GM12878 (cell line): ENCODE measurements at regions not wholly inside any gene's neighbourhood (a gene's known extent, or its start where the extent isn't known, plus 50 kb on each side); places are given as distances from the start of the nearest gene placed in this dataset.
"Not testable (repeated sequence)": the region's sequence is repeated elsewhere in the genome, so short reads cannot be mapped to it uniquely, and the experiment has no call there.

Source experiments
- ATAC-seq: fragments of 200-7000 bp; cut with Tn5 transposase; 3 replicates; pipeline ENCODE4 v1.9.1; 2020; ENCODE audit warnings: mild to moderate bottlenecking, moderate library complexity
- BruUV-seq: library from RNA; stranded (reverse); fragments of 400-500 nt; replicated peaks from 2 replicates; lab custom pipeline; 2021; lab: Mats Ljungman, UMichigan
- CTCF ChIA-PET: fragments of 300-600 bp; sonication (Branson Sonifier 250); formaldehyde crosslinking; extraction: SDS; loops from one replicate; lab custom pipeline; 2021; ENCODE audit warnings: inconsistent platforms; lab: Yijun Ruan, JAX
- POLR2A ChIA-PET: fragments of 350-600 bp; formaldehyde crosslinking; extraction: SDS; loops from one replicate; lab custom pipeline; 2021; ENCODE audit warnings: inconsistent platforms; lab: Charles Lee
- RAD21 ChIA-PET: fragments of 300-600 bp; sonication (Branson Sonifier 250); formaldehyde crosslinking; loops from one replicate; lab custom pipeline; 2023; ENCODE audit warnings: antibody characterized with exemption; ENCODE audit not compliant: unreplicated experiment; lab: Charles Lee
- SMC1A ChIA-PET: fragments of 300-600 bp; sonication (Branson Sonifier 250); formaldehyde crosslinking; loops from one replicate; lab custom pipeline; 2023; ENCODE audit not compliant: unreplicated experiment, uncharacterized antibody; lab: Charles Lee
- DNase-seq: peaks from one replicate; pipeline ENCODE4 v3.0.0-alpha.2; 2011; ENCODE audit warnings: low read depth, low spot score
- FAIRE-seq: peaks from 3 replicates; lab custom pipeline; 2011; peaks lifted over from hg19 to GRCh38; lab: Jason Lieb, UNC
- H2AFZ ChIP-seq: 2 replicates; pipeline ENCODE4 v1.6.0; 2011; ENCODE audit warnings: low read depth, low read length, control low read depth; ENCODE audit not compliant: control insufficient read depth
- H3K27ac ChIP-seq: 2 replicates; pipeline ENCODE4 v1.5.1; 2011; ENCODE audit warnings: control low read depth; ENCODE audit not compliant: control insufficient read depth, insufficient read depth
- H3K27me3 ChIP-seq, 2 experiments: replicated peaks in 1 of 2; 2 replicates each; pipeline versions ENCODE4 v1.6.0 to v1.6.1; 2011; ENCODE audit warnings: low read length in 1 of 2; ENCODE audit not compliant: control insufficient read depth in 2 of 2, insufficient read depth in 2 of 2
- H3K36me3 ChIP-seq, 2 experiments: 2 replicates each; pipeline ENCODE4 v1.5.1; 2011; ENCODE audit warnings: low read length in 1 of 2; ENCODE audit not compliant: control insufficient read depth in 2 of 2, insufficient read depth in 2 of 2
- H3K4me1 ChIP-seq: 2 replicates; pipeline ENCODE4 v1.6.1; 2011; ENCODE audit warnings: mild to moderate bottlenecking, low read length, moderate library complexity, mixed read lengths; ENCODE audit not compliant: control insufficient read depth, insufficient read depth
- H3K4me2 ChIP-seq: 2 replicates; pipeline ENCODE4 v1.6.0; 2011; ENCODE audit warnings: control low read depth; ENCODE audit not compliant: control insufficient read depth, insufficient read depth
- H3K4me3 ChIP-seq: fragments of 200-600 bp; sonication (generic); 2 replicates; pipeline ENCODE4 v1.5.1; 2016
- H3K79me2 ChIP-seq: 2 replicates; pipeline ENCODE4 v1.6.0; 2011; ENCODE audit warnings: low read length; ENCODE audit not compliant: control insufficient read depth, insufficient read depth
- H3K9ac ChIP-seq: 2 replicates; pipeline ENCODE4 v1.8.0; 2011; ENCODE audit warnings: low read length, control low read depth, mixed read lengths; ENCODE audit not compliant: control insufficient read depth, insufficient read depth
- H3K9me3 ChIP-seq: replicated peaks from 3 replicates; pipeline ENCODE4 v1.5.1; 2011; ENCODE audit warnings: mild to moderate bottlenecking, low read length; ENCODE audit not compliant: control insufficient read depth, insufficient read depth
- H4K20me1 ChIP-seq: 2 replicates; pipeline ENCODE4 v1.6.0; 2011; ENCODE audit not compliant: control insufficient read depth, insufficient read depth
- BCL11A ChIP-seq: IDR thresholded peaks from 2 replicates; pipeline ENCODE4 v1.6.1; 2011; ENCODE audit warnings: low read depth, low read length
- BMI1 ChIP-seq: fragments of 450-650 bp; IDR thresholded peaks from 2 replicates; pipeline ENCODE4 v1.6.1; 2016; ENCODE audit warnings: mild to moderate bottlenecking, moderate library complexity, borderline replicate concordance
- GATAD2B ChIP-seq: fragments of 450-650 bp; conservative IDR thresholded peaks from 2 replicates; pipeline ENCODE4 v1.6.1; 2017; ENCODE audit warnings: low read depth, mild to moderate bottlenecking, moderate library complexity
- JUND ChIP-seq: IDR thresholded peaks from 2 replicates; pipeline ENCODE4 v1.6.1; 2012; ENCODE audit warnings: low read depth, mild to moderate bottlenecking, low read length, improper control_type of control experiment, moderate library complexity
- MLLT1 ChIP-seq: fragments of 450-650 bp; IDR thresholded peaks from 2 replicates; pipeline ENCODE4 v1.6.1; 2016; ENCODE audit warnings: mild to moderate bottlenecking
- MYC ChIP-seq: IDR thresholded peaks from 2 replicates; pipeline ENCODE4 v1.6.1; 2011; ENCODE audit warnings: mild to moderate bottlenecking, low read length, moderate library complexity, inconsistent platforms; ENCODE audit not compliant: insufficient read depth, insufficient replicate concordance, insufficient read length, severe bottlenecking
- NBN ChIP-seq: fragments of 450-650 bp; IDR thresholded peaks from 2 replicates; pipeline ENCODE4 v1.6.1; 2016
- NFYA ChIP-seq: IDR thresholded peaks from 2 replicates; pipeline ENCODE4 v1.6.1; 2011; ENCODE audit warnings: low read depth, mild to moderate bottlenecking, low read length, improper control_type of control experiment, borderline replicate concordance
- POLR2AphosphoS5 ChIP-seq: IDR thresholded peaks from 2 replicates; pipeline ENCODE4 v1.6.1; 2011; ENCODE audit warnings: mild to moderate bottlenecking, low read length, inconsistent platforms
- RUNX3 ChIP-seq: IDR thresholded peaks from 2 replicates; pipeline ENCODE4 v1.6.1; 2012; ENCODE audit warnings: low read length, inconsistent platforms
- TCF3 ChIP-seq: IDR thresholded peaks from 2 replicates; pipeline ENCODE4 v1.6.1; 2012; ENCODE audit warnings: low read depth, mild to moderate bottlenecking, low read length, borderline replicate concordance; ENCODE audit not compliant: insufficient read depth
- YBX1 ChIP-seq: fragments of 450-650 bp; IDR thresholded peaks from 2 replicates; pipeline ENCODE4 v1.6.1; 2016; ENCODE audit warnings: antibody characterized with exemption
- WGBS: methylation state at CpG from one replicate; pipeline ENCODE4 v1.1.6; 2016; ENCODE audit warnings: low lambda C conversion rate; ENCODE audit not compliant: insufficient replicate concordance, insufficient coverage; ENCODE audit errors: missing lambda C conversion rate; 5-methylcytosine and 5-hydroxymethylcytosine counted together
- in situ Hi-C: fragments of 300-500 bp; cut with MboI; formaldehyde crosslinking; loops from 9 replicates; pipeline ENCODE4 v1.14.3; 2018; ENCODE audit warnings: mixed read lengths
- intact Hi-C: fragments of 100-400 bp; cut with micrococcal nuclease; formaldehyde crosslinking; loops from one replicate; pipeline ENCODE4 v1.14.2; 2022; ENCODE audit not compliant: unreplicated experiment
- TF ChIP-seq, protein P1 (sequence below), 3 experiments: IDR thresholded peaks in 2 of 3; conservative IDR thresholded peaks in 1 of 3; 2 replicates each; pipeline ENCODE4 v1.5.1; 2011; ENCODE audit warnings: low read depth in 3 of 3, low read length in 3 of 3, mild to moderate bottlenecking in 3 of 3, control low read depth in 2 of 3, moderate library complexity in 2 of 3, inconsistent platforms in 1 of 3, mixed read lengths in 1 of 3; ENCODE audit not compliant: control insufficient read depth in 2 of 3, insufficient read depth in 1 of 3; ENCODE audit errors: extremely low read depth in 1 of 3
- TF ChIP-seq, protein P2 (sequence below): fragments of 150-350 bp; IDR thresholded peaks from 2 replicates; pipeline ENCODE4 v1.6.1; 2014; ENCODE audit warnings: mild to moderate bottlenecking, low read depth, low read length

- H3K9ac ChIP-seq, DNase-seq, in situ Hi-C loops, FAIRE-seq, H2AFZ ChIP-seq, H3K27me3 ChIP-seq, H3K9me3 ChIP-seq, intact Hi-C loops, BruUV-seq, H3K27ac ChIP-seq, CTCF ChIA-PET, H3K4me2 ChIP-seq, POLR2A ChIA-PET, H3K36me3 ChIP-seq, ATAC-seq, H3K4me3 ChIP-seq, H4K20me1 ChIP-seq, H3K79me2 ChIP-seq, H3K4me1 ChIP-seq: not testable (repeated sequence)
- RAD21 ChIA-PET, result interaction anchor here (0.6 kb wide), 1 partner anchor 249 kb away, joined by 4 read pairs; no protein-coding TSS in a partner anchor
- SMC1A ChIA-PET, result interaction anchor here (1.5 to 2.6 kb wide), 3 partner anchors 17 to 278 kb away, joined by 3 to 7 read pairs (median 4); no protein-coding TSS in a partner anchor
- 91% methylated on average over 2 of the region's 2 CpGs for WGBS
Measured at GRCh38 chr12:46641649-46642048, 184.1 kb downstream of the SLC38A4 start.

DNA sequence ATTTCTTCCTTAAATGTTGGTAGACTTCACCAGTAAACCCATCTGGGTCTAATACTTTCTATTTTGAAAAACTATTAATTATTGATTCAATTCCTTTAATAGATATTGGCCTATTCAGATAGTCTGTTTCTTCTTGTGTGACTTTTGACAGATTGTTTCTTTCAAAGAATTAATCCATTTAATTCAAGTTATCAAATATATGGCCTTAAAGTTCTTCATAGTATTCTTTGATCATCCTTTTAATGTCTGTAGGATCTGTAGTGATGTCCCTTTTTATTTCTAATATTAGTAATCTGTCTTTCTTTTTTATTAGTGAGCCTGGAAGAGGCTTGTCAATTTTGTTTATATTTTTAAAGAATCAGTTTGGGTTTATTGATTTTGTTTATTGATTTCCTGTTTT is 190.0 kb downstream of the SLC38A4 start:
- in situ Hi-C loops (no loop called here), intact Hi-C loops (no loop called here)
- ATAC-seq (no peak), FAIRE-seq (no peak), DNase-seq (no peak)
- ChIA-PET RAD21 (no interaction called here), CTCF (interaction anchor here (0.6 kb wide), 1 partner anchor 14 kb away, joined by 4 read pairs; no protein-coding TSS in a partner anchor), POLR2A (no interaction called here), SMC1A (interaction anchor here (0.7 kb wide), 1 partner anchor 244 kb away, joined by 3 read pairs; no protein-coding TSS in a partner anchor)
- Histone ChIP-seq H3K4me2 (no peak overlapping the region), H3K9me3 (peaks cover 4% of the 10 kb centered on the region; the same call in 2 of the 3 replicates), H3K79me2 (no peaks in the 10 kb centered on the region), H3K27me3 (no peaks in the 10 kb centered on the region), H3K9ac (no peak overlapping the region), H3K27ac (no peak overlapping the region), H4K20me1 (no peaks in the 10 kb centered on the region), H2AFZ (no peak overlapping the region), H3K36me3 (no peaks in the 10 kb centered on the region), H3K4me1 (no peaks in the 10 kb centered on the region), H3K4me3 (no peak overlapping the region)
- BruUV-seq, result no TSS peak
- TF ChIP-seq GATAD2B (no peak), RUNX3 (no peak), YBX1 (no peak), NFYA (no peak), BMI1 (no peak), MYC (no peak), BCL11A (no peak), MLLT1 (no peak), POLR2AphosphoS5 (no peak), JUND (no peak), NBN (no peak), TCF3 (no peak)
- TF ChIP-seq, protein P1, sequence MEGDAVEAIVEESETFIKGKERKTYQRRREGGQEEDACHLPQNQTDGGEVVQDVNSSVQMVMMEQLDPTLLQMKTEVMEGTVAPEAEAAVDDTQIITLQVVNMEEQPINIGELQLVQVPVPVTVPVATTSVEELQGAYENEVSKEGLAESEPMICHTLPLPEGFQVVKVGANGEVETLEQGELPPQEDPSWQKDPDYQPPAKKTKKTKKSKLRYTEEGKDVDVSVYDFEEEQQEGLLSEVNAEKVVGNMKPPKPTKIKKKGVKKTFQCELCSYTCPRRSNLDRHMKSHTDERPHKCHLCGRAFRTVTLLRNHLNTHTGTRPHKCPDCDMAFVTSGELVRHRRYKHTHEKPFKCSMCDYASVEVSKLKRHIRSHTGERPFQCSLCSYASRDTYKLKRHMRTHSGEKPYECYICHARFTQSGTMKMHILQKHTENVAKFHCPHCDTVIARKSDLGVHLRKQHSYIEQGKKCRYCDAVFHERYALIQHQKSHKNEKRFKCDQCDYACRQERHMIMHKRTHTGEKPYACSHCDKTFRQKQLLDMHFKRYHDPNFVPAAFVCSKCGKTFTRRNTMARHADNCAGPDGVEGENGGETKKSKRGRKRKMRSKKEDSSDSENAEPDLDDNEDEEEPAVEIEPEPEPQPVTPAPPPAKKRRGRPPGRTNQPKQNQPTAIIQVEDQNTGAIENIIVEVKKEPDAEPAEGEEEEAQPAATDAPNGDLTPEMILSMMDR (IDR thresholded peaks at IDR 0.05 in 2 of 3, conservative IDR thresholded peaks at IDR 0.05 in 1 of 3; ENCODE audit: control insufficient read depth in 2 of 3, extremely low read depth in 1 of 3, insufficient read depth in 1 of 3, low read depth in 3 of 3, low read length in 3 of 3), result no peak
- TF ChIP-seq, protein P2, sequence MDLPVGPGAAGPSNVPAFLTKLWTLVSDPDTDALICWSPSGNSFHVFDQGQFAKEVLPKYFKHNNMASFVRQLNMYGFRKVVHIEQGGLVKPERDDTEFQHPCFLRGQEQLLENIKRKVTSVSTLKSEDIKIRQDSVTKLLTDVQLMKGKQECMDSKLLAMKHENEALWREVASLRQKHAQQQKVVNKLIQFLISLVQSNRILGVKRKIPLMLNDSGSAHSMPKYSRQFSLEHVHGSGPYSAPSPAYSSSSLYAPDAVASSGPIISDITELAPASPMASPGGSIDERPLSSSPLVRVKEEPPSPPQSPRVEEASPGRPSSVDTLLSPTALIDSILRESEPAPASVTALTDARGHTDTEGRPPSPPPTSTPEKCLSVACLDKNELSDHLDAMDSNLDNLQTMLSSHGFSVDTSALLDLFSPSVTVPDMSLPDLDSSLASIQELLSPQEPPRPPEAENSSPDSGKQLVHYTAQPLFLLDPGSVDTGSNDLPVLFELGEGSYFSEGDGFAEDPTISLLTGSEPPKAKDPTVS, result no peak
